ENCODE measurements at regions not wholly inside any gene's neighbourhood (a gene's known extent, or its start where the extent isn't known, plus 50 kb on each side); places are given as distances from the start of the nearest gene placed in this dataset.

DNA sequence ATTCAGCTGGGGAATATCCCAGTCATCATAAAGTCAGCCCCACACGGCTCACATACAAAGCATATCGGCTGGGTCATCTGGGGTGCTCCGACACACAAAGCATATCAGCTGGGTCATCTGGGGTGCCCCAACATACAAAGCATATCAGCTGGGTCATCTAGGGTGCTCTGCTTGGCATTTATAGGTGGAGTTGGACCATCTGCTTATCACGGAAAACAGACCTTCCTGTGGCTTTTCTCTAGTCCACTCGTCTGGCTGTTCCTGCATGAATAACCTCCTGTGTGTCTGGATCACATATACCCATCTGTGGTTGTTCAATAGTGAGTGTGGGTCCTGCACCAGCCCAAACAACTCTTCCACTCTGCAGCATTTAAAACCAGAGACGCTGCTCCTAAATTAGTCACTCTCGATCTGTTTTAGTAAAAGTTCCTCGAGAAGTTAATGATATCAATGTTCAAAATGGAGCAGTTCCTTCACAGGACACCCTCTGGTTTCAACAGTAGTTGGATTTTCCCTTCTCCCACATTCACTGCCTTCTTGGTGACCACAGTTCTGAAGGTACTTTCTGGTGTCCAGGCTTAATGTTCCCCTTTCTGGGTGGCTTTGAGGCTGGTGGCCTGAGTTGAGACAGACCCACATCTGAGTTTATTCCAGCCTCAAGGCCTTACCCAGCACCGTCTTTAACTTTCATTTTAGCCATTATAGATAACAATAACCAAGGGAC, 70.0 kb upstream of the FRG1 start:
- Histone ChIP-seq H3K36me3 (ENCODE audit: control insufficient read depth in 1 of 2, insufficient read depth in 2 of 2, low read length in 2 of 2) (no peaks in the 10 kb centered on the region), H3K27me3 (ENCODE audit: insufficient read depth, low read length) (no peaks in the 10 kb centered on the region), H2AFZ (ENCODE audit: low read depth, low read length, poor library complexity, severe bottlenecking) (no peak overlapping the region), H3K9ac (ENCODE audit: low read length) (no peak overlapping the region), H3K79me2 (ENCODE audit: insufficient read depth, low read length) (no peaks in the 10 kb centered on the region), H3K4me1 (ENCODE audit: control insufficient read depth in 1 of 2, insufficient read depth in 2 of 2, low read length in 2 of 2) (no peaks in the 10 kb centered on the region), H3K9me2 (ENCODE audit: insufficient read depth) (no peaks in the 10 kb centered on the region), H3K27ac (ENCODE audit: low read depth, low read length) (no peak overlapping the region), H3K4me2 (ENCODE audit: low read length) (no peak overlapping the region), H3K9me3 (ENCODE audit: control insufficient read depth in 1 of 2, insufficient read depth in 1 of 2, low read depth in 1 of 2, low read length in 2 of 2) (no peaks in the 10 kb centered on the region), H3K4me3 (replicated peaks in 1 of 2; ENCODE audit: low read depth in 1 of 2, low read length in 2 of 2) (no peak overlapping the region), H4K20me1 (ENCODE audit: insufficient read depth) (no peaks in the 10 kb centered on the region)
- ChIA-PET POLR2A (no interaction called here), RAD21 (ENCODE audit: low non-redundant PET in 1 of 2, low total read pairs in 2 of 2, uncharacterized antibody in 2 of 2, unreplicated experiment in 2 of 2) (no interaction called here), CTCF (no interaction called here)
- no TSS peak for BruUV-seq (replicated peaks)
- DNase-seq (ENCODE audit: low read depth, low spot score) (no peak), ATAC-seq (no peak)
- intact Hi-C loops (cut with micrococcal nuclease), result no loop called here
- TF ChIP-seq SRF (IDR thresholded peaks at IDR 0.05; ENCODE audit: low read depth), result no peak
- TF ChIP-seq ZNF274 (IDR thresholded peaks at IDR 0.05; ENCODE audit: low read depth, low read length), result no peak
- no peak for TF ChIP-seq ELF1 (IDR thresholded peaks at IDR 0.05; ENCODE audit: borderline replicate concordance, low read depth)
- TF ChIP-seq, protein P1, sequence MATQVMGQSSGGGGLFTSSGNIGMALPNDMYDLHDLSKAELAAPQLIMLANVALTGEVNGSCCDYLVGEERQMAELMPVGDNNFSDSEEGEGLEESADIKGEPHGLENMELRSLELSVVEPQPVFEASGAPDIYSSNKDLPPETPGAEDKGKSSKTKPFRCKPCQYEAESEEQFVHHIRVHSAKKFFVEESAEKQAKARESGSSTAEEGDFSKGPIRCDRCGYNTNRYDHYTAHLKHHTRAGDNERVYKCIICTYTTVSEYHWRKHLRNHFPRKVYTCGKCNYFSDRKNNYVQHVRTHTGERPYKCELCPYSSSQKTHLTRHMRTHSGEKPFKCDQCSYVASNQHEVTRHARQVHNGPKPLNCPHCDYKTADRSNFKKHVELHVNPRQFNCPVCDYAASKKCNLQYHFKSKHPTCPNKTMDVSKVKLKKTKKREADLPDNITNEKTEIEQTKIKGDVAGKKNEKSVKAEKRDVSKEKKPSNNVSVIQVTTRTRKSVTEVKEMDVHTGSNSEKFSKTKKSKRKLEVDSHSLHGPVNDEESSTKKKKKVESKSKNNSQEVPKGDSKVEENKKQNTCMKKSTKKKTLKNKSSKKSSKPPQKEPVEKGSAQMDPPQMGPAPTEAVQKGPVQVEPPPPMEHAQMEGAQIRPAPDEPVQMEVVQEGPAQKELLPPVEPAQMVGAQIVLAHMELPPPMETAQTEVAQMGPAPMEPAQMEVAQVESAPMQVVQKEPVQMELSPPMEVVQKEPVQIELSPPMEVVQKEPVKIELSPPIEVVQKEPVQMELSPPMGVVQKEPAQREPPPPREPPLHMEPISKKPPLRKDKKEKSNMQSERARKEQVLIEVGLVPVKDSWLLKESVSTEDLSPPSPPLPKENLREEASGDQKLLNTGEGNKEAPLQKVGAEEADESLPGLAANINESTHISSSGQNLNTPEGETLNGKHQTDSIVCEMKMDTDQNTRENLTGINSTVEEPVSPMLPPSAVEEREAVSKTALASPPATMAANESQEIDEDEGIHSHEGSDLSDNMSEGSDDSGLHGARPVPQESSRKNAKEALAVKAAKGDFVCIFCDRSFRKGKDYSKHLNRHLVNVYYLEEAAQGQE (IDR thresholded peaks at IDR 0.05; ENCODE audit: low read depth), result no peak
- TF ChIP-seq RAD21 (IDR thresholded peaks at IDR 0.05; ENCODE audit: low read depth), result no peak
- no peak for TF ChIP-seq FOSL1 (IDR thresholded peaks at IDR 0.05; ENCODE audit: low read depth)
- no peak for TF ChIP-seq POLR2AphosphoS5 (IDR thresholded peaks at IDR 0.05; ENCODE audit: low read depth, low read length)
- TF ChIP-seq YY1 (IDR thresholded peaks at IDR 0.05; ENCODE audit: extremely low read depth, insufficient replicate concordance, low read depth, low read length), result no peak
- no peak for TF ChIP-seq JUND (IDR thresholded peaks at IDR 0.05)
- no peak for TF ChIP-seq EGR1 (IDR thresholded peaks at IDR 0.05; ENCODE audit: low read depth)
